H9 (cell line): ENCODE measurements at regions not wholly inside any gene's neighbourhood (a gene's known extent, or its start where the extent isn't known, plus 50 kb on each side); places are given as distances from the start of the nearest gene placed in this dataset.

Experiments
- DNase-seq: peaks from one replicate; pipeline ENCODE4 v3.0.0-alpha.2; 2017
- H2AFZ ChIP-seq: one replicate; pipeline ENCODE4 v1.6.1; 2013; ENCODE audit warnings: mild to moderate bottlenecking, low read length, control low read depth, moderate library complexity
- H2AK5ac ChIP-seq: 2 replicates; pipeline ENCODE4 v1.6.1; 2013; ENCODE audit warnings: low read length, control low read depth, mixed read lengths; ENCODE audit not compliant: insufficient read length
- H2BK120ac ChIP-seq: one replicate; pipeline ENCODE4 v1.6.1; 2013; ENCODE audit warnings: low read depth, mild to moderate bottlenecking, low read length, control low read depth, inconsistent platforms; ENCODE audit not compliant: poor library complexity, severe bottlenecking
- H2BK12ac ChIP-seq: 2 replicates; pipeline ENCODE4 v1.6.1; 2013; ENCODE audit warnings: low read length, control low read depth, mixed read lengths, low read depth; ENCODE audit not compliant: insufficient read length
- H2BK15ac ChIP-seq: 2 replicates; pipeline ENCODE4 v1.6.1; 2013; ENCODE audit warnings: low read depth, low read length, control low read depth
- H2BK20ac ChIP-seq: one replicate; pipeline ENCODE4 v1.6.1; 2013; ENCODE audit warnings: low read depth, mild to moderate bottlenecking, low read length, control low read depth, inconsistent platforms; ENCODE audit not compliant: poor library complexity, severe bottlenecking
- H2BK5ac ChIP-seq: 2 replicates; pipeline ENCODE4 v1.6.1; 2013; ENCODE audit warnings: low read length, control low read depth, mixed read lengths; ENCODE audit not compliant: insufficient read length
- H3K14ac ChIP-seq: 2 replicates; pipeline ENCODE4 v1.6.1; 2013; ENCODE audit warnings: low read length, control low read depth; ENCODE audit not compliant: insufficient read depth
- H3K18ac ChIP-seq: 2 replicates; pipeline ENCODE4 v1.6.1; 2013; ENCODE audit warnings: low read depth, mild to moderate bottlenecking, mixed read lengths, low read length, control low read depth; ENCODE audit not compliant: insufficient read length
- H3K23ac ChIP-seq: 2 replicates; pipeline ENCODE4 v1.6.1; 2013; ENCODE audit warnings: low read length, control low read depth, mixed read lengths, low read depth; ENCODE audit not compliant: insufficient read length
- H3K23me2 ChIP-seq: 2 replicates; pipeline ENCODE4 v1.6.1; 2013; ENCODE audit warnings: low read depth, mild to moderate bottlenecking, mixed read lengths, low read length, control low read depth; ENCODE audit not compliant: insufficient read length, poor library complexity, severe bottlenecking
- H3K27ac ChIP-seq: 2 replicates; pipeline ENCODE4 v1.5.1; 2013; ENCODE audit warnings: low read length, control low read depth, mixed read lengths, low read depth; ENCODE audit not compliant: insufficient read length
- H3K27me3 ChIP-seq: 2 replicates; pipeline ENCODE4 v1.6.1; 2013; ENCODE audit warnings: low read length, control low read depth, inconsistent platforms; ENCODE audit not compliant: insufficient read depth
- H3K4ac ChIP-seq: 2 replicates; pipeline ENCODE4 v1.6.1; 2013; ENCODE audit warnings: low read depth, mild to moderate bottlenecking, control low read depth, inconsistent platforms, low read length, moderate library complexity
- H3K4me1 ChIP-seq: 2 replicates; pipeline ENCODE4 v1.6.1; 2013; ENCODE audit warnings: low read length, control low read depth, inconsistent platforms; ENCODE audit not compliant: insufficient read depth
- H3K4me2 ChIP-seq: 2 replicates; pipeline ENCODE4 v1.6.1; 2013; ENCODE audit warnings: low read length, control low read depth, mixed read lengths; ENCODE audit not compliant: insufficient read length, insufficient read depth
- H3K56ac ChIP-seq: 2 replicates; pipeline ENCODE4 v1.6.1; 2013; ENCODE audit warnings: low read depth, mild to moderate bottlenecking, mixed read lengths, low read length, control low read depth; ENCODE audit not compliant: insufficient read length
- H3K79me1 ChIP-seq: 2 replicates; pipeline ENCODE4 v1.6.1; 2013; ENCODE audit warnings: low read depth, mild to moderate bottlenecking, moderate library complexity, low read length, control low read depth, inconsistent platforms; ENCODE audit not compliant: insufficient read depth, poor library complexity, severe bottlenecking
- H3K79me2 ChIP-seq: 2 replicates; pipeline ENCODE4 v1.6.1; 2013; ENCODE audit warnings: low read length, control low read depth, inconsistent platforms; ENCODE audit not compliant: insufficient read depth
- H3K9ac ChIP-seq: 2 replicates; pipeline ENCODE4 v1.6.1; 2013; ENCODE audit warnings: low read length, control low read depth, mixed read lengths; ENCODE audit not compliant: insufficient read length; ENCODE audit errors: extremely low read depth
- H3K9me3 ChIP-seq: one replicate; pipeline ENCODE4 v1.6.1; 2013; ENCODE audit warnings: low read depth, low read length, inconsistent platforms; ENCODE audit not compliant: control insufficient read depth
- H3T11ph ChIP-seq: one replicate; pipeline ENCODE4 v1.6.1; 2013; ENCODE audit warnings: mild to moderate bottlenecking, low read length, control low read depth, inconsistent platforms
- H4K20me1 ChIP-seq: one replicate; pipeline ENCODE4 v1.6.1; 2013; ENCODE audit not compliant: control insufficient read depth, insufficient read length, insufficient read depth
- H4K5ac ChIP-seq: 2 replicates; pipeline ENCODE4 v1.6.1; 2013; ENCODE audit warnings: low read depth, mild to moderate bottlenecking, mixed read lengths, low read length, control low read depth; ENCODE audit not compliant: insufficient read length
- H4K8ac ChIP-seq: replicated peaks from 2 replicates; pipeline ENCODE4 v1.6.1; 2013; ENCODE audit warnings: low read length, control low read depth, mixed read lengths, low read depth; ENCODE audit not compliant: insufficient read length
- H4K91ac ChIP-seq: 2 replicates; pipeline ENCODE4 v1.6.1; 2013; ENCODE audit warnings: low read depth, mild to moderate bottlenecking, moderate library complexity, mixed read lengths, low read length, control low read depth; ENCODE audit not compliant: insufficient read length
- H3K27ac Mint-ChIP-seq, 3 experiments: 2 replicates in 2 of 3; 3 replicates in 1 of 3; pipeline ENCODE4 v1.8.0; 2020 to 2021; ENCODE audit warnings: mixed read lengths in 3 of 3, mild to moderate bottlenecking in 1 of 3, moderate library complexity in 1 of 3
- H3K27me3 Mint-ChIP-seq: 2 replicates; pipeline ENCODE4 v1.8.0; 2021; ENCODE audit warnings: low read depth, mild to moderate bottlenecking, moderate library complexity, mixed read lengths
- H3K36me3 Mint-ChIP-seq, 3 experiments: 2 replicates in 2 of 3; 3 replicates in 1 of 3; pipeline ENCODE4 v1.8.0; 2020 to 2021; ENCODE audit warnings: low read depth in 3 of 3, mixed read lengths in 3 of 3; ENCODE audit not compliant: insufficient read depth in 1 of 3
- H3K4me1 Mint-ChIP-seq, 2 experiments: 2 replicates each; pipeline ENCODE4 v1.8.0; 2020; ENCODE audit warnings: mixed read lengths in 2 of 2
- H3K4me3 Mint-ChIP-seq, 2 experiments: 2 replicates in 1 of 2; 3 replicates in 1 of 2; pipeline ENCODE4 v1.8.0; 2020 to 2021; ENCODE audit warnings: mild to moderate bottlenecking in 2 of 2, mixed read lengths in 2 of 2, moderate library complexity in 1 of 2
- H3K9me3 Mint-ChIP-seq, 2 experiments: 2 replicates in 1 of 2; 3 replicates in 1 of 2; pipeline ENCODE4 v1.8.0; 2020; ENCODE audit warnings: mild to moderate bottlenecking in 2 of 2, mixed read lengths in 2 of 2, moderate library complexity in 1 of 2
- CTCF ChIP-seq: fragments of 200-600 bp; sonication (generic); conservative IDR thresholded peaks from 3 replicates; pipeline ENCODE4 v1.8.0; 2021; ENCODE audit warnings: antibody characterized with exemption, mild to moderate bottlenecking

GRCh38 chrX:131826572-131826971, 196.5 kb upstream of the STK26 start:
- Histone ChIP-seq H3K27me3 (no peaks in the 10 kb centered on the region), H3K14ac (no peak overlapping the region), H3K9me3 (no peaks in the 10 kb centered on the region), H2BK12ac (no peak overlapping the region), H3K23me2 (peaks cover 13% of the 10 kb centered on the region), H4K8ac (no peak overlapping the region), H2BK120ac (no peak overlapping the region), H3K27ac (no peak overlapping the region), H3K4me2 (peak overlapping the region; percentile 83), H3K79me2 (peaks cover 55% of the 10 kb centered on the region), H3K4ac (no peak overlapping the region), H2BK5ac (no peak overlapping the region), H4K20me1 (no peaks in the 10 kb centered on the region), H3K4me1 (peaks cover 9% of the 10 kb centered on the region; the same call in 1 of the 2 replicates), H3K56ac (no peak overlapping the region), H3K23ac (no peak overlapping the region), H3T11ph (no peak overlapping the region), H2AK5ac (no peak overlapping the region), H2BK20ac (no peak overlapping the region), H3K79me1 (no peaks in the 10 kb centered on the region), H3K18ac (no peak overlapping the region), H4K5ac (no peak overlapping the region), H3K9ac (peak overlapping the region; percentile 6), H4K91ac (no peak overlapping the region), H2AFZ (no peak overlapping the region), H2BK15ac (no peak overlapping the region)
- peak overlapping the region; percentile 12 to 93 (median 75); a peak in 3 of 7 replicates for H3K27ac Mint-ChIP-seq
- peak overlapping the region; percentile 97 to 98; a peak in 4 of 5 replicates for H3K4me3 Mint-ChIP-seq
- peaks cover 4 to 5% of the 10 kb centered on the region in 2 experiments; a peak in 4 of 5 replicates for H3K9me3 Mint-ChIP-seq
- peaks cover 62 to 70% (median 65%) of the 10 kb centered on the region in 3 experiments for H3K36me3 Mint-ChIP-seq
- H3K4me1 Mint-ChIP-seq: peaks cover 34 to 36% of the 10 kb centered on the region in 2 experiments
- DNase-seq: no peak
- no peaks in the 10 kb centered on the region for H3K27me3 Mint-ChIP-seq
- no peak for TF ChIP-seq CTCF
